ENCODE measurements at regions not wholly inside any gene's neighbourhood (a gene's known extent, or its start where the extent isn't known, plus 50 kb on each side); places are given as distances from the start of the nearest gene placed in this dataset.

DNA sequence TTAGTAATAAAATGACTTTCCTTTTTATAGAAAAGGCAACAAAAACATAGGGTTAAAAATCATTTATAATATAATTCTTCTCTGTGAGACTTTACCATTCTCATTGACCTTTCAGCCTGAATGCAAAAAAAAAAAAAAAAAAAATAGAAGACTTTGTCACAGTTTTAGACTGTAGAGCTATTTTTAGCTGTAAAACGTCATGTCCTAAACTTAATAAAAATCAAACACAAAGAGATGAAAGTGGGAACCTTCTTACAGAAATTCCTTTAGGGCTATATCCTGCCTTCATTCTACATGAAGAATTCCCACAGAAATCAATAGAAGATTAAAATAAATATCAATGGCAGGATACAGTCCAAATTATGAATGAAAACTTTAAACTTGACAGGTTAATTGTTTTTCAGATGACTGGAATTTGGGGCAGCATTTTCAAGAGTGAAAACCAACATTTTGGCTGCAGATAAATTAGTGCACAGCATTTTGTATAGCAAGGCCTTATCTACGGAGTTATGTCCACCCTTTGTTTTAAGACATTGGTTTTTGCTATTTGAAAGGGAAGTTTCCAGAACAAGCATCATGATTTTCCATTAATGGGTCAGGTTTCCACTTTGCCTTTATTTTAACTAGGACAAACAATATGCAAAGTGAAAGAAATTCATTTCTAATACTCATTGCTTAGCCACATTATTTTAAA, 219.5 kb downstream of the SPCS3 start:
- Histone ChIP-seq H2AFZ (ENCODE audit: low read depth, low read length, poor library complexity, severe bottlenecking) (no peak overlapping the region), H3K27ac (ENCODE audit: low read depth, low read length) (no peak overlapping the region), H3K36me3 (ENCODE audit: control insufficient read depth in 1 of 2, insufficient read depth in 2 of 2, low read length in 2 of 2) (no peaks in the 10 kb centered on the region), H3K4me2 (ENCODE audit: low read length) (no peak overlapping the region), H3K79me2 (ENCODE audit: insufficient read depth, low read length) (no peaks in the 10 kb centered on the region), H3K4me3 (replicated peaks in 1 of 2; ENCODE audit: low read depth in 1 of 2, low read length in 2 of 2) (no peak overlapping the region), H3K27me3 (ENCODE audit: insufficient read depth, low read length) (no peaks in the 10 kb centered on the region), H3K9ac (ENCODE audit: low read length) (no peak overlapping the region), H3K9me3 (ENCODE audit: control insufficient read depth in 1 of 2, insufficient read depth in 1 of 2, low read depth in 1 of 2, low read length in 2 of 2) (no peaks in the 10 kb centered on the region), H4K20me1 (ENCODE audit: insufficient read depth) (no peaks in the 10 kb centered on the region; the same call in 1 of the 2 replicates), H3K4me1 (ENCODE audit: control insufficient read depth in 1 of 2, insufficient read depth in 2 of 2, low read length in 2 of 2) (no peaks in the 10 kb centered on the region), H3K9me2 (ENCODE audit: insufficient read depth) (no peaks in the 10 kb centered on the region)
- ChIA-PET CTCF (no interaction called here), RAD21 (ENCODE audit: low non-redundant PET in 1 of 2, low total read pairs in 2 of 2, uncharacterized antibody in 2 of 2, unreplicated experiment in 2 of 2) (no interaction called here), POLR2A (no interaction called here)
- intact Hi-C loops (cut with micrococcal nuclease), result no loop called here
- TF ChIP-seq TCF7L2 (IDR thresholded peaks at IDR 0.05; ENCODE audit: borderline replicate concordance, extremely low read depth, insufficient read depth, insufficient read length) (no peak), YY1 (IDR thresholded peaks at IDR 0.05; ENCODE audit: extremely low read depth, insufficient replicate concordance, low read depth, low read length) (no peak), POLR2AphosphoS5 (IDR thresholded peaks at IDR 0.05; ENCODE audit: low read depth, low read length) (no peak), POLR2A (IDR thresholded peaks at IDR 0.05; ENCODE audit: borderline replicate concordance, extremely low read depth, insufficient read depth, insufficient read length) (no peak), EZH2 (IDR thresholded peaks at IDR 0.05) (no peak), JUND (IDR thresholded peaks at IDR 0.05) (no peak), ZNF274 (IDR thresholded peaks at IDR 0.05; ENCODE audit: low read depth, low read length) (no peak), FOSL1 (IDR thresholded peaks at IDR 0.05; ENCODE audit: low read depth) (no peak), ELF1 (IDR thresholded peaks at IDR 0.05; ENCODE audit: borderline replicate concordance, low read depth) (no peak), CEBPB (IDR thresholded peaks at IDR 0.05; ENCODE audit: low read depth) (no peak), SP1 (IDR thresholded peaks at IDR 0.05; ENCODE audit: low read depth) (no peak), EZH2phosphoT487 (IDR thresholded peaks at IDR 0.05; ENCODE audit: borderline replicate concordance) (no peak), MAX (IDR thresholded peaks at IDR 0.05) (no peak)
- ATAC-seq (no peak), DNase-seq (ENCODE audit: low read depth, low spot score) (no peak)
- BruUV-seq (replicated peaks), result no TSS peak
